ENCODE measurements at regions not wholly inside any gene's neighbourhood (a gene's known extent, or its start where the extent isn't known, plus 50 kb on each side); places are given as distances from the start of the nearest gene placed in this dataset.

DNA sequence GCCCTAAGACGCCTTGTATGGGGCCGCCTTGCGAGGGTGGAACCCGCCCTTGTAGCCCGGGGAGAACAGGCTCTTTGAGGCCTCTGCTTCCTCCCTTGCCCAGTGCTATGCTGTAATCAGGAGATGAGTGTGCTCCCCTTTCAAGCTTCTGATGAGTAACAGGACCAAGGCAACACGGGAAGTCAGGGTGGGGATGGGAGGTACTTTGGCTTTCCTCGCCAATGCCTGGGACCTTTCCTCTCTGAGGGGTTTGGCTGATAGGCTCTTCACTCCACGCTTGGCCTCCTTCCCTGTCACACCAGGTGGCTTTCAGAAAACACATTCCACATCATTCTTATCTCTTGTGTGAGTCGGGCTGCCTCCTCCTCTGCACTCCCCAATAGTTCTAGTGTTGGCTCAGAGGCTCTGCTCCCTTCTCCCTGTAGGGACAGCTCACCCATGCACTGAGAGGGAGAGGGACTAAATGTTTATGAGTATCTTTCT lies 223.7 kb upstream of the TRIB2 start:
- Histone ChIP-seq H3K4me1 (peaks cover 0 to 9% of the 10 kb centered on the region in 2 donors), H3K4me3 (no peak overlapping the region), H3K36me3 (no peaks in the 10 kb centered on the region), H3K27me3 (no peaks in the 10 kb centered on the region), H3K27ac (no peak overlapping the region), H3K9me3 (no peaks in the 10 kb centered on the region)
- intact Hi-C loops (cut with DNase I): no loop called here
- TF ChIP-seq, protein P1, sequence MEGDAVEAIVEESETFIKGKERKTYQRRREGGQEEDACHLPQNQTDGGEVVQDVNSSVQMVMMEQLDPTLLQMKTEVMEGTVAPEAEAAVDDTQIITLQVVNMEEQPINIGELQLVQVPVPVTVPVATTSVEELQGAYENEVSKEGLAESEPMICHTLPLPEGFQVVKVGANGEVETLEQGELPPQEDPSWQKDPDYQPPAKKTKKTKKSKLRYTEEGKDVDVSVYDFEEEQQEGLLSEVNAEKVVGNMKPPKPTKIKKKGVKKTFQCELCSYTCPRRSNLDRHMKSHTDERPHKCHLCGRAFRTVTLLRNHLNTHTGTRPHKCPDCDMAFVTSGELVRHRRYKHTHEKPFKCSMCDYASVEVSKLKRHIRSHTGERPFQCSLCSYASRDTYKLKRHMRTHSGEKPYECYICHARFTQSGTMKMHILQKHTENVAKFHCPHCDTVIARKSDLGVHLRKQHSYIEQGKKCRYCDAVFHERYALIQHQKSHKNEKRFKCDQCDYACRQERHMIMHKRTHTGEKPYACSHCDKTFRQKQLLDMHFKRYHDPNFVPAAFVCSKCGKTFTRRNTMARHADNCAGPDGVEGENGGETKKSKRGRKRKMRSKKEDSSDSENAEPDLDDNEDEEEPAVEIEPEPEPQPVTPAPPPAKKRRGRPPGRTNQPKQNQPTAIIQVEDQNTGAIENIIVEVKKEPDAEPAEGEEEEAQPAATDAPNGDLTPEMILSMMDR (IDR thresholded peaks at IDR 0.05): no peak
- peak; percentile 78 for ATAC-seq
- peak in 1 of 4 donors; percentile 72 for DNase-seq

DNA sequence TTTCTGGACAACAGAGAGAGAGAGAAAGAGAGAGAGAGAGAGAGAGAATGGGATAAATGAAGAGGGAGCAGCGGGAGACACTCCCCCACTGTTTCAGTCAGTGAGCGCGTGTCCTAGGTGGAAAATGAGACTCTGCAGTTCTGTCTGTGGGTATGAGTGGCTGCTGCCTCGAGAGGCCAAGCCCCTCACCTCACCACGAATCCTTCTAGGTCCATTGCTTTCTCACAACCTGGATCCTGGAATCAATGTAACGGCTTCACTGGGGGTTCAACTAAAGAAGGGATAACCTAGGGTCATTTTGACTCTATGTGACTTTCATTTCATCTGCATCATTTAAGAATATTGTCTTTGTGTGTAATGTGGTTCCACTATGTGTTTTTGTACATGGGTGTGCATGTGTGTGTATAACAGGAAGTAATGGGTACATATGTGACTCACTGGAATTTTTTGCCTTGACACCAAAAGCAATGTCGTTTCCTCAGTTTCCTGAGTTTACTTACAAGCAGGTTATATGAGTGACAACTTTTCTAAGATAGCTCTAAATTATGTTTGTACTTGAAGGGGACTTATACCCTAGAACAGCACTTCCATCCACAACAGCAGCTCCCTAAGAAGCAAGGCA lies 221.4 kb upstream of the TRIB2 start:
- Histone ChIP-seq H3K36me3 (no peaks in the 10 kb centered on the region), H3K27me3 (no peaks in the 10 kb centered on the region), H3K9me3 (no peaks in the 10 kb centered on the region), H3K27ac (no peak overlapping the region), H3K4me3 (no peak overlapping the region), H3K4me1 (peaks cover 0 to 3% of the 10 kb centered on the region in 2 donors)
- intact Hi-C loops (cut with DNase I): no loop called here
- DNase-seq (no peak), ATAC-seq (no peak)
- TF ChIP-seq, protein P1 (IDR thresholded peaks at IDR 0.05): no peak

DNA sequence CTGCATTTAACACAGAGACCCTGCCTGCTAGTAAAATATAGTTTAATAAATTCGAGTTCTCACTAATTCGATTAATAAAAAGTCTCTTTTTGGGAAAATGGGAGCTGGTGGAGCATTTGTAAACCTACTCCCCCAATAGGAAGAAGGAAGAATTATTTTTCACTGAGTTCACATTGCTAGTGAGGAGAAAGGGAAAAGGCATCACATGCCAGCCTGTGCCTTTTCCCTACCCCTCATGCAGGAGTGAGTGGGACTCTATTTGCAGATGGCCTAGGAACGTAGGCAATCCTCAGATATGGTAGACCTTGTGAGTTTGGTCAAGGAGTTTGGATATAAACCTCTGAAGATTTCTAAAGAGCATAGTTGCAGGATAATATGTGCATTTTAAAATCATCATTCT lies 218.4 kb upstream of the TRIB2 start:
- TF ChIP-seq, protein P1 (IDR thresholded peaks at IDR 0.05): no peak
- no peak overlapping the region for H3K4me3 ChIP-seq
- no peaks in the 10 kb centered on the region for H3K9me3 ChIP-seq
- H3K27me3 ChIP-seq: no peaks in the 10 kb centered on the region
- H3K27ac ChIP-seq: no peak overlapping the region
- DNase-seq (no peak), ATAC-seq (no peak)
- intact Hi-C loops (cut with DNase I): no loop called here
- H3K36me3 ChIP-seq: no peaks in the 10 kb centered on the region
- H3K4me1 ChIP-seq: peaks cover 0 to 21% of the 10 kb centered on the region in 2 donors

DNA sequence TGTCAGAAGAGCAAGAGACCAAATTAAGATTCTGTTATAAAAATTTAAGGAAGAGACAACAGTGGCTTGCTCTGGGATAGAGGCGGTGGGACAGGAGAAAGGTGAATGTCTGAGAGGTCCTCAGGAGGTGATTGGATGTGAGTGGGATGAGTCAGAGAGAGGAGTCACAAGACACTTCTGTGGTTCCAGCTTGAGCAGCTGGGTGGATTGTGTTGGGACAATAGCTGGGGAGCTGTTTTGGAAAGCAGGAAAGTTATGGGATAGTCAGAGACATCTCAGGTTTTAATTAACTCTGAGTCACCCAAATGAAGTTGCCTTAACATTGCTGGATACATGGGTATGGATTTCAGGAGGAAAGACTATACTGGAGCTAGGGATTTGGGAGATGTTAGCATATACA lies 218.0 kb upstream of the TRIB2 start:
- TF ChIP-seq, protein P1 (IDR thresholded peaks at IDR 0.05): no peak
- intact Hi-C loops (cut with DNase I): no loop called here
- DNase-seq (no peak), ATAC-seq (no peak)
- Histone ChIP-seq H3K9me3 (no peaks in the 10 kb centered on the region), H3K4me3 (no peak overlapping the region), H3K36me3 (no peaks in the 10 kb centered on the region), H3K27me3 (no peaks in the 10 kb centered on the region), H3K27ac (no peak overlapping the region), H3K4me1 (peaks cover 0 to 21% of the 10 kb centered on the region in 2 donors)

DNA sequence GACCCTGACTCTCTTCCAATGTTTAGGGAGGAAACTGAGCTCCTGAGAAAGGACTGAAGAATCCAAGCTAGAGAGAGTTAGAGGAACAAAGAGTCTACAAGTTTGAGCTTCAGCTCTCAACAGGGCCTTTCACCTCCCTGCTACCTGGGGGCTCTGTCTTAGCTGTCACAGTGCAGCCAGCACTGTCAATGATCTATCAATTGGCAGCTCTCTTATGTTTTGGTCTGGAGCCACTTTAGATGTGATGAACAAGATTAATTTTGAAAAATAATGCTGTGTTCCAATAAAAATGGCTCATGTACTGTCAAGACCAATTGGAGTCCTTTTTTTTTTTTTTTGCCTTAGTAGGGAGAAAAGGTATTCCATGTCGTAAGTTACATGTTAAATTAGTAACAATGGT lies 215.8 kb upstream of the TRIB2 start:
- Histone ChIP-seq H3K27ac (peak overlapping the region in 1 of 2 donors; percentile 63), H3K36me3 (no peaks in the 10 kb centered on the region), H3K9me3 (no peaks in the 10 kb centered on the region), H3K27me3 (no peaks in the 10 kb centered on the region), H3K4me1 (peaks cover 0 to 21% of the 10 kb centered on the region in 2 donors), H3K4me3 (no peak overlapping the region)
- intact Hi-C loops (cut with DNase I): no loop called here
- TF ChIP-seq, protein P1 (IDR thresholded peaks at IDR 0.05): no peak
- no peak for ATAC-seq
- no peak for DNase-seq

All from left lung (tissue), 4 donors.